NCI-H1930 (cell line): ENCODE measurements at regions not wholly inside any gene's neighbourhood (a gene's known extent, or its start where the extent isn't known, plus 50 kb on each side); places are given as distances from the start of the nearest gene placed in this dataset.

Experiments
- DNase-seq, 2 experiments: peaks; one replicate each; lab custom pipeline; 2025; lab: John Stamatoyannopoulos, UW

DNA sequence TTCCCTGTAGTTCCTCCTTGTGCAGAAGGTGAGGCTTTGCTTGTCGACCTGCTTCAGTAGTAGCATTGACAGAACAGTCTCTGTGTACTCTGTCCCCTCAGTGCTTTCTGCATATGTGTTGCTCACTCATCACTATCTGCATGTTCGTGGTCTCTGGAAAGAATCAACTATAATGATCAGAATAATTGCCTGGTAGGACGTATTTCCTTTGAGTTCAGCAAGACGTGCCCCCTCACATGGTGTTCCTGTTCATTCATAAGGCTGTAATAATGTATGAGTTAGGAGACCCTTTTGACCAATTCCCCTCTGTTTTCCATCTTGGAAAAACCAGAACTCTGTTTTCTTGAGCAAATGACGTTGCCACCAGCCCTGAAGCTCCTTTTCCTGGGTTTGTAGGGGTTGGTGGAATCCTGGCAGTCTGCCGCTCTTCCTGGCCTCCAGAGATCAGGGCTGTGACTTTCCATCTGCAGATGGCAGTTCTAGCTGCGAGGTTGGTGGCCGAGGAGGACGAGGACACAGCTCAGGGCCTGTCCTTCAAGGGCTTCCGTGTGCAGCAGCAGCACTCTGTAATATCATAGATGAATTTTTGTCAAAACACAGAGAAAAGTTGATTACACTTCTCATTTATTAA, 61.9 kb downstream of the EXOSC2 start:
- no peak for DNase-seq

DNA sequence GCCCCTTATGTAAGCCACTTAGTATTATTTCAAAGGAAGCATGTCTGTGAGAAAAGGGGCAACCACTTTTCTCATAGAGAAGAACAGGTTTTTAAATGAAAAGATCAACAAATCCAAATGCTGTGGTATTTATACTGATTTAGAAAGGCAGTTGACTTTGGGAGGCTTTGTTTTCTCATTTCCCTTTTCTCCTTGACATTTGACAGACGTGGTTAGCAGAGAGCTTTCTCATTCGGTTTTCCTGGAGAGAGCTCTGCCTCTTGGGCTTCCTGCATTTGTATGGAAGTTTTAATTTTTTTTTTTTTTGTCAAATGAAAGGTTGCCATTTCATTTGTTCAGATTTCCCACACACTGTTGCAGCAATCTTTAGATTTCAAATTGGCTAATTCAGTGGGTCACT, 62.5 kb downstream of the EXOSC2 start:
- no peak for DNase-seq

GRCh38 chr9:130756455-130757152, 63.0 kb downstream of the EXOSC2 start:
- no peak for DNase-seq

- DNase-seq = no peak
Observed at GRCh38 chr9:130759738-130760137, 66.2 kb downstream of the EXOSC2 start.

DNA sequence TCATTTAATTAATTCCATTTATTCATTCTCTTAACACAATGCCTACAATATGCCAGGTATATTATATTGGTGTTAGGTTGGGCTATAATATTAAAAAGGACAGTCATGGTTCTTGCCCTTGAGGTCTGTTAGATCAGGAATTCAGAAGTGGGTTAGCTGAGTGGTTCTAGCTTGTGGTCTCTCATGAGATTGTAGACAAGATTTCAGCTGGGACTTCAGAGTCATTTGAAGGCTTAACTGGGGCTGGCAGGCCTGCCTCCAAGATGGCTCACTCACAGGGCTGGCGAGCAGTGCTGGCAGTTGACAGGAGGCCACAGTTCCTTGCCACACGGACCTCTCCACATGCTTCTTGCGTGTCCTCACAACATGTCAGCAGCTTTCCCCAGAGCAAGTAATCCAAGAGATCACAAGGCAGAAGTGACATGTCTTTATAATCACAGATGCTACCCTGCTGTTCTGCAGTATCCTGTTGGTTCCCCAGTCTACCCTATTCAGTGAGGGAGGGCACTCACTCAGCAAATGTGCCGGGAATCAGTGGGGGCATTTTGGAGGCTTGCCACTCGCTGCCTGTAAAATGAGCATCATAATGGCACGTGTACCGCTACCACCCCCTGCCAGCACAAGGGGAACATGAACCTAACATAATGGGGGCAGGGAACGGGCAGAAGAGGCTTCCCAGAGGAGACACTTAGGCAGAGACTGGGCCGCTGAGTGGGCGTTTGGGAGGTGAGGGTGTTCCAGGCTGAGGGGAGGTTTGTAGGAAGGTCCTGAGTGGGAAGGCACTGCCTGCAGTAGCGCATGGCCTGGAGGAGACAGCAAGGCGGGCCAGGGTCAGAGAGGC, 70.0 kb downstream of the EXOSC2 start:
- DNase-seq = no peak

GRCh38 chr9:130765137-130766020, 69.7 kb upstream of the ABL1 start:
- DNase-seq = no peak

DNA sequence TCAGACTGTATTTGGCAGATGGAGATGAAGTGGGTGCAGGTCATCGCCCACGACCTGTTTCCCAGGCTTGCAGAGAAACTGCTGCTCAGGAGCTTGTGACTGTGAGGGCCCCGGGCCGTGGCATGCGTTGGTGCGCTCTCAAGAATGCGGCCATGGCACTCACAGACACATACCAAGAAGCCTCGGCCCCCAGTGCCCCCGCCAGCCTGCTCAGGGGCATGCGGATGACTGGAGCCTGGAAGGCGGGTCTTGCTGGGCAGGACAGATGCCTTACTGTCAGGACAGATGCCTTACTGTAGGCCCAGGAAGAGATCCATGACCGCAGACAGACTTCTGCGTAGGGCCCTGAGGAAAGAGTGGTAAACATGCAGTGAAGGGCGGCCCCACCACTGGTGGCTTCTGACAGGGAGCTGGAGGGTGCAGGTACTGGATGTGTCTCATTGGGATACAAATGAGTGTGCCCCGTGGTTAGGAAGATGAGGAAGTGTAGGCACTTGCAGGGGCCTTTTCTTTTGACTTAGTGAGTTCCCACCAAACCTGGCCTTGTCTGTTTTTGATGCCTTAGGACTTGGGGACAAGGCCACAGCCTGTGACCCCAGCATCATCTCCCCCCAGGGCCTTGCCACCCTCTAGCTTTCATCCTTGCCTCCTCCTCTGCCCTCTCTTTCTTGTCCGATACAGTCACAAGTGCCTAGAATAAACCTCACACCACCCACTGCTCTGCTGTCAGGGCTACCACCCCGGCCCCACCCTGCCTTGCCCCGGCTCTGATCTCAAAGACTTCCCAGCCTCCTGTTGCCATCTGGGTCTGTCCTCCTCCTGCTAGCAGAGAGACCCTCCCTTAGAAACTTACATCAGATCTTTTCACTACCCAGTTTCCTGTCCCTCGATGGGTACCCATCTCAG, 68.8 kb upstream of the ABL1 start:
- no peak for DNase-seq

- no peak for DNase-seq
Observed at GRCh38 chr9:130766927-130767307, 68.1 kb upstream of the ABL1 start.

GRCh38 chr9:130768265-130768664, 66.8 kb upstream of the ABL1 start:
- DNase-seq = peak in 1 of 2 experiments; percentile 69

GRCh38 chr9:130768891-130769403, 66.1 kb upstream of the ABL1 start:
- no peak for DNase-seq

DNA sequence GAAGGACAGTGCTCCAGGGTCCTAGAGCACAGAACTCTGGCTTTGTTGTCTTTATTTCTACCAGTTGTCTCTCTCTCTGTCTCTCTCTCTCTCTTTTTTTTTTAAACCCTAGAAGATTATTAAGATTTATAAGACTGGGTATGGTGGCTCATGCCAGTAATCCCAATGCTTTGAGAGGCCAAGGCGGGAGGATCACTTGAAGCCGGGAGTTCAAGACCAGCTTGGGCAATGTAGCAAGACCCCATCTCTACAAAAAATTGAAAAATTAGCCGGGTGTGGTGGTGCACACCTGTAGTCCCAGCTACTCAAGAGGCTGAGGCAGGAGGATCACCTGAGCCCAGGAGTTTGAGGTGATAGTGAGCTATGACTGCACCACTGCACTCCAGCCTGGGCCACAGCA, 65.0 kb upstream of the ABL1 start:
- DNase-seq = no peak

- peak; percentile 9 to 13 for DNase-seq
Observed at GRCh38 chr9:130770679-130771442, 64.2 kb upstream of the ABL1 start.

- no peak for DNase-seq
Observed at GRCh38 chr9:130772185-130772584, 62.9 kb upstream of the ABL1 start.

GRCh38 chr9:130774183-130774582, 60.9 kb upstream of the ABL1 start:
- no peak for DNase-seq

DNA sequence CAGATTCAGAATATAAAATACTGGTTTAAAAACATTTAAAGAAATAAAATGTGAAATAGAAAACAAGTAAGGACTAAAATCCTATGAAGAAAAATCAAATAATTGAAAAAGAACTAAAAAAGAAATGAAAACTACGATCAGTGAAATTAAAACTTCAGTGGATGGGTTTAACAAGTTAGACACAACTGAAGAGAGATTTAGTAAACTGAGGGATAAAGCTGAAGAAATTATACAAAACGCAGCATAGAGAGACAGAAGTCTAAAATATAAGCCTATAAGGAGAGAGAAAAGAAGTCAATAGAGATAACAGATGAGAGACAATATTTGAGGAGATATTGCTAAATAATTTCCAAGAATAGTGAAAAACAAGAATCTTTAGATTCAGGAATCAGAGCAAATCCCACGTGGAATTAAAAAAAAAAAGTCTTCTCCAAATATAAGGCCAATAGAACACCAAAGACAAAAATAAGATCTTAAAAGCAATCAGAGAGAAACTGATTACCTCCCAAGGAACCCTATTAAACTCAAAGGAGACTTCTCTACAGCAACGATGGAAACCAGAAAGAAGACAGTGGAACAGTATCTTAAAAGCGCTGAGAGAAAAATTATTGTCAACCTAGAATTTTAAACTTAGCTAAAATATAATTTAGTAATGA, 59.6 kb upstream of the ABL1 start:
- DNase-seq = no peak

- DNase-seq = no peak
Observed at GRCh38 chr9:130779153-130779855, 55.8 kb upstream of the ABL1 start.

- DNase-seq = no peak
Observed at GRCh38 chr9:130780415-130780814, 54.6 kb upstream of the ABL1 start.

GRCh38 chr9:130780865-130781504, 54.1 kb upstream of the ABL1 start:
- DNase-seq = no peak
